Gastrocnemius medialis (tissue), 4 donors: ENCODE measurements at regions not wholly inside any gene's neighbourhood (a gene's known extent, or its start where the extent isn't known, plus 50 kb on each side); places are given as distances from the start of the nearest gene placed in this dataset.

Experiments
- POLR2A ChIP-seq, 2 donors: fragments of 450-650 bp; IDR thresholded peaks; one replicate each; pipeline ENCODE4 v1.6.1; 2017; ENCODE audit warnings: antibody characterized with exemption in 2 of 2, mild to moderate bottlenecking in 2 of 2, moderate library complexity in 2 of 2
- TF ChIP-seq, protein P1 (sequence below), 5 experiments: fragments of 450-650 bp in 3 of 5; fragments of 200-600 bp in 2 of 5; sonication (generic) in 2 of 5; IDR thresholded peaks in 4 of 5; conservative IDR thresholded peaks in 1 of 5; 1 replicate in 4 of 5; 2 replicates in 1 of 5; pipeline ENCODE4 v1.5.1; 2016 to 2019; ENCODE audit warnings: antibody characterized with exemption in 5 of 5, mild to moderate bottlenecking in 3 of 5, moderate library complexity in 3 of 5

DNA sequence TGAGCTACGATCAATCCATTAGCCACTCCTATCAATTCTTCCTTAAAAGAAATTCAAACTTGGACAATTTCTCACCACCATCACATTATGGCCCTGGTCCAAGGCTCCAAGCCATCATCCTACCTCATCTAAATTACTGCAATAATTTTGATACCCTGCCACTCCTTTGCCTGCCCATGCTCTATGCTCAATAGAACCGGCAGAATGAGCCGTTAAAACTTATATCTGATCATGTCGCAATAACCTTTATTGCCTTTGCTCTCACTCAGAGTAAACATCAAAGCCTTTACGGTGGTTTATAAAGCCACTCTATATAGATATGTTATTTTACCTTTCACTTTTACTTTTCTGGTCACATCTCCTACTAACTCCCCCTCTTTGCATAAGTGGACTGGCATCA lies 2392.1 kb upstream of the RAG2 start:
- TF ChIP-seq POLR2A (IDR thresholded peaks at IDR 0.05) = no peak
- TF ChIP-seq, protein P1, sequence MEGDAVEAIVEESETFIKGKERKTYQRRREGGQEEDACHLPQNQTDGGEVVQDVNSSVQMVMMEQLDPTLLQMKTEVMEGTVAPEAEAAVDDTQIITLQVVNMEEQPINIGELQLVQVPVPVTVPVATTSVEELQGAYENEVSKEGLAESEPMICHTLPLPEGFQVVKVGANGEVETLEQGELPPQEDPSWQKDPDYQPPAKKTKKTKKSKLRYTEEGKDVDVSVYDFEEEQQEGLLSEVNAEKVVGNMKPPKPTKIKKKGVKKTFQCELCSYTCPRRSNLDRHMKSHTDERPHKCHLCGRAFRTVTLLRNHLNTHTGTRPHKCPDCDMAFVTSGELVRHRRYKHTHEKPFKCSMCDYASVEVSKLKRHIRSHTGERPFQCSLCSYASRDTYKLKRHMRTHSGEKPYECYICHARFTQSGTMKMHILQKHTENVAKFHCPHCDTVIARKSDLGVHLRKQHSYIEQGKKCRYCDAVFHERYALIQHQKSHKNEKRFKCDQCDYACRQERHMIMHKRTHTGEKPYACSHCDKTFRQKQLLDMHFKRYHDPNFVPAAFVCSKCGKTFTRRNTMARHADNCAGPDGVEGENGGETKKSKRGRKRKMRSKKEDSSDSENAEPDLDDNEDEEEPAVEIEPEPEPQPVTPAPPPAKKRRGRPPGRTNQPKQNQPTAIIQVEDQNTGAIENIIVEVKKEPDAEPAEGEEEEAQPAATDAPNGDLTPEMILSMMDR (IDR thresholded peaks at IDR 0.05 in 4 of 5, conservative IDR thresholded peaks at IDR 0.05 in 1 of 5) = no peak
